PC-9 (cell line): ENCODE measurements at regions not wholly inside any gene's neighbourhood (a gene's known extent, or its start where the extent isn't known, plus 50 kb on each side); places are given as distances from the start of the nearest gene placed in this dataset.

ENCODE experiments used
- BruUV-seq: library from RNA; stranded (reverse); fragments of 400-500 nt; replicated peaks from 2 replicates; lab custom pipeline; 2021; lab: Mats Ljungman, UMichigan
- CTCF ChIA-PET: fragments of 300-600 bp; sonication (Branson Sonifier 250); formaldehyde crosslinking; loops from one replicate; lab custom pipeline; 2022; ENCODE audit warnings: antibody characterized with exemption; lab: Charles Lee
- POLR2A ChIA-PET: fragments of 300-600 bp; sonication (Branson Sonifier 250); formaldehyde crosslinking; loops from one replicate; lab custom pipeline; 2022; ENCODE audit warnings: antibody characterized with exemption; ENCODE audit not compliant: unreplicated experiment; lab: Charles Lee
- DNase-seq, 2 experiments: peaks; one replicate each; pipeline versions ENCODE4 v3.0.0 to v3.0.0-alpha.2; 2015 to 2022; ENCODE audit warnings: mixed read lengths in 1 of 2
- H2AFZ ChIP-seq: fragments of 200-600 bp; sonication (generic); 2 replicates; pipeline ENCODE4 v1.8.1; 2017; ENCODE audit warnings: antibody characterized with exemption
- H3F3A ChIP-seq: fragments of 200-600 bp; sonication (generic); 2 replicates; pipeline ENCODE4 v1.8.1; 2017; ENCODE audit warnings: antibody characterized with exemption, mild to moderate bottlenecking, low read depth; ENCODE audit not compliant: insufficient read depth
- H3K27ac ChIP-seq: fragments of 200-600 bp; sonication (generic); 2 replicates; pipeline ENCODE4 v1.6.1; 2016; ENCODE audit warnings: mixed run types
- H3K27me3 ChIP-seq: fragments of 200-600 bp; sonication (generic); 2 replicates; pipeline ENCODE4 v1.6.1; 2016; ENCODE audit warnings: low read depth, mixed run types; ENCODE audit not compliant: insufficient read depth
- H3K36me3 ChIP-seq: fragments of 200-600 bp; sonication (generic); 2 replicates; pipeline ENCODE4 v1.6.1; 2016; ENCODE audit warnings: low read depth, mixed run types
- H3K4me1 ChIP-seq: fragments of 200-600 bp; sonication (generic); replicated peaks from 2 replicates; pipeline ENCODE4 v1.6.1; 2016; ENCODE audit warnings: mixed run types; ENCODE audit not compliant: insufficient read depth
- H3K4me2 ChIP-seq: fragments of 200-600 bp; sonication (generic); 2 replicates; pipeline ENCODE4 v1.6.1; 2017; ENCODE audit warnings: mixed run types
- H3K4me3 ChIP-seq: fragments of 200-600 bp; sonication (generic); 2 replicates; pipeline ENCODE4 v1.6.1; 2016; ENCODE audit warnings: mixed run types
- H3K79me2 ChIP-seq: fragments of 200-600 bp; sonication (generic); 2 replicates; pipeline ENCODE4 v1.6.1; 2017; ENCODE audit warnings: low read depth, mixed run types
- H3K9me2 ChIP-seq: fragments of 200-600 bp; sonication (generic); 2 replicates; pipeline ENCODE4 v1.8.1; 2017; ENCODE audit warnings: mild to moderate bottlenecking; ENCODE audit not compliant: insufficient read depth
- H3K9me3 ChIP-seq: fragments of 200-600 bp; sonication (generic); 2 replicates; pipeline ENCODE4 v1.8.1; 2016; ENCODE audit warnings: low read depth; ENCODE audit not compliant: insufficient read depth
- H4K20me1 ChIP-seq: fragments of 200-600 bp; sonication (generic); 2 replicates; pipeline ENCODE4 v1.8.1; 2017; ENCODE audit not compliant: insufficient read depth
- EZH2 ChIP-seq: fragments of 200-600 bp; sonication (generic); IDR thresholded peaks from 2 replicates; pipeline ENCODE4 v1.8.0; 2017; ENCODE audit warnings: antibody characterized with exemption, low read depth
- intact Hi-C: fragments of 100-400 bp; cut with micrococcal nuclease; formaldehyde crosslinking; loops from one replicate; pipeline ENCODE4 v1.10.0; 2022; ENCODE audit not compliant: unreplicated experiment
- TF ChIP-seq, protein P1 (sequence below): fragments of 200-600 bp; sonication (generic); conservative IDR thresholded peaks from 2 replicates; pipeline ENCODE4 v1.6.1; 2017; ENCODE audit warnings: mixed run types, antibody characterized with exemption, mild to moderate bottlenecking, moderate library complexity

DNA sequence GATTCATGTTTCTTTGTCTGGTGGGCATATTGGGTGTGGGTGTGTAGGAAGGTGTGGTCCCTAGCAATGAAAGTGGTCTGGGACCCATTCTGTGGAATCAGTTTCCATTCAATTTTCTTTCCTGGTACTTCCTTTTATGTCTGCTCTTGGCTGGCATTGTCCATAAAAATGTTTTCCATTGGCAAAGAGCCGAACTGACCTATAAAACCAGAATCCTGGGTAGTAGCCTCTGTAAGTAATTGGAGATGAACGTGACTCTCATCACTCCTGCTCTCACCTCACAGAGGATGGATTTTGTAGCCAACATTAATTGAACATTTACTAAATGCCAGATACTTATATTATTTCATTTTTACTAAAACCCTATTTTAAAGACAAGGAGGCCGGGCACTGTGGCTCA, 66.5 kb upstream of the IRX3 start:
- no peak for TF ChIP-seq EZH2
- TF ChIP-seq, protein P1, sequence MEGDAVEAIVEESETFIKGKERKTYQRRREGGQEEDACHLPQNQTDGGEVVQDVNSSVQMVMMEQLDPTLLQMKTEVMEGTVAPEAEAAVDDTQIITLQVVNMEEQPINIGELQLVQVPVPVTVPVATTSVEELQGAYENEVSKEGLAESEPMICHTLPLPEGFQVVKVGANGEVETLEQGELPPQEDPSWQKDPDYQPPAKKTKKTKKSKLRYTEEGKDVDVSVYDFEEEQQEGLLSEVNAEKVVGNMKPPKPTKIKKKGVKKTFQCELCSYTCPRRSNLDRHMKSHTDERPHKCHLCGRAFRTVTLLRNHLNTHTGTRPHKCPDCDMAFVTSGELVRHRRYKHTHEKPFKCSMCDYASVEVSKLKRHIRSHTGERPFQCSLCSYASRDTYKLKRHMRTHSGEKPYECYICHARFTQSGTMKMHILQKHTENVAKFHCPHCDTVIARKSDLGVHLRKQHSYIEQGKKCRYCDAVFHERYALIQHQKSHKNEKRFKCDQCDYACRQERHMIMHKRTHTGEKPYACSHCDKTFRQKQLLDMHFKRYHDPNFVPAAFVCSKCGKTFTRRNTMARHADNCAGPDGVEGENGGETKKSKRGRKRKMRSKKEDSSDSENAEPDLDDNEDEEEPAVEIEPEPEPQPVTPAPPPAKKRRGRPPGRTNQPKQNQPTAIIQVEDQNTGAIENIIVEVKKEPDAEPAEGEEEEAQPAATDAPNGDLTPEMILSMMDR = no peak
- peaks cover 7% of the 10 kb centered on the region; the same call in 1 of the 2 replicates for H3F3A ChIP-seq

GRCh38 chr16:54351171-54351570, 64.6 kb upstream of the IRX3 start:
- Histone ChIP-seq H3K36me3 (no peaks in the 10 kb centered on the region), H3K4me2 (no peak overlapping the region), H3K79me2 (no peaks in the 10 kb centered on the region), H3K4me1 (peaks cover 7% of the 10 kb centered on the region), H3K27ac (no peak overlapping the region), H4K20me1 (no peaks in the 10 kb centered on the region), H3F3A (peaks cover 7% of the 10 kb centered on the region; the same call in 1 of the 2 replicates), H3K4me3 (no peak overlapping the region), H2AFZ (no peak overlapping the region), H3K27me3 (no peaks in the 10 kb centered on the region), H3K9me3 (no peaks in the 10 kb centered on the region), H3K9me2 (no peaks in the 10 kb centered on the region)
- intact Hi-C loops = no loop called here
- DNase-seq = no peak
- no peak for TF ChIP-seq EZH2
- BruUV-seq = no TSS peak
- ChIA-PET CTCF (no interaction called here), POLR2A (no interaction called here)

More for the DNA sequence above, 66.5 kb upstream of the IRX3 start:
- H3K27me3 ChIP-seq = no peaks in the 10 kb centered on the region
- no TSS peak for BruUV-seq
- no peak for DNase-seq
- H4K20me1 ChIP-seq = no peaks in the 10 kb centered on the region
- H3K4me1 ChIP-seq = peaks cover under 1% of the 10 kb centered on the region; the same call in 1 of the 2 replicates
- intact Hi-C loops = no loop called here
- POLR2A ChIA-PET = no interaction called here
- CTCF ChIA-PET = no interaction called here
- no peaks in the 10 kb centered on the region for H3K9me3 ChIP-seq
- no peaks in the 10 kb centered on the region for H3K9me2 ChIP-seq
- H3K79me2 ChIP-seq = no peaks in the 10 kb centered on the region
- no peak overlapping the region for H3K4me2 ChIP-seq
- H3K36me3 ChIP-seq = no peaks in the 10 kb centered on the region
- no peak overlapping the region for H3K4me3 ChIP-seq
- no peak overlapping the region for H3K27ac ChIP-seq
- H2AFZ ChIP-seq = no peak overlapping the region

DNA sequence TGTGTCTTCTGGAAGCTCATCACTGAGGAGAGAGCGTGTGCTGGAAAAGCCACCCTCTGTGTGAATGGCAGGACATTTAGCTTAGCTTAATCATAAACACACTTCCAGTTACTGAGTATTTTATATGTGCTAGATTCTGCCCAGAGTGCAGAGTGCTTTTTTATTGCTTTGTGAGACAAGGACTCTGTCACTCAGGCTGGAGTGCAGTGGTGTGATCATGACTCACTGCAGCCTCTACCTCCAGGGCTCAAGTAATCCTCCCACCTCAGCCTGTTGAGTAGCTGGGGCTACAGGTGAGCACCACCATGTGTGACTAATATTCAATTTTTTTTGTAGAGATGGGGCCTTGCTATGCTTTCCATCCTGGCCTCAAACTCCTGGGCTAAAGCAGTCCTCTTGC, 61.4 kb upstream of the IRX3 start:
- peak overlapping the region; percentile 55 for H3K4me2 ChIP-seq
- H3K9me2 ChIP-seq = no peaks in the 10 kb centered on the region
- no peaks in the 10 kb centered on the region for H3K79me2 ChIP-seq
- CTCF ChIA-PET = no interaction called here
- H2AFZ ChIP-seq = no peak overlapping the region
- intact Hi-C loops = no loop called here
- no peak for TF ChIP-seq EZH2
- peaks cover 10% of the 10 kb centered on the region for H3F3A ChIP-seq
- peaks cover 12% of the 10 kb centered on the region for H3K4me1 ChIP-seq
- POLR2A ChIA-PET = no interaction called here
- H3K36me3 ChIP-seq = no peaks in the 10 kb centered on the region
- no peaks in the 10 kb centered on the region for H3K9me3 ChIP-seq
- H3K27ac ChIP-seq = no peak overlapping the region
- peak in 1 of 2 experiments; percentile 74 for DNase-seq
- H3K27me3 ChIP-seq = no peaks in the 10 kb centered on the region
- no peak overlapping the region for H3K4me3 ChIP-seq
- H4K20me1 ChIP-seq = no peaks in the 10 kb centered on the region
- BruUV-seq = no TSS peak

DNA sequence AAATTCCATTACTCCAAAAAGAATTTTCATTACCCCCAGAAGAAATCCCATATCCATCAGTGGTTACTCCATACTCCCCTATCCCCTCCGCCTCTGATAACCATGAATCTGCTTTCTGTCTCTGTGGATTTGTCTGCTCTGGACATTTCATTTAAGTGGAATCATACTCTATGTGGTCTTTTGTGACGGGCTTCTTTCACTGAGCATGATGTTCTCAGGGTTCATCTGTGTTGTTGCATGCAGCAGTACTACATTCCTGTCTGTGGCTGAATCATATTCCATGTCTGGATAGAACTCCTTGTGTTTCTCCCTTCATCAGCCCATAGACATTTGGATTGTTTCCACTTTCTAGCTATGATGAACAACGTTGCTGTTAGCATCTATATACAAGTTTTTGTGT, 59.5 kb upstream of the IRX3 start:
- H3K4me2 ChIP-seq = no peak overlapping the region
- no peaks in the 10 kb centered on the region for H3K9me3 ChIP-seq
- no peaks in the 10 kb centered on the region for H4K20me1 ChIP-seq
- H3K27ac ChIP-seq = no peak overlapping the region
- H3K27me3 ChIP-seq = no peaks in the 10 kb centered on the region
- no peaks in the 10 kb centered on the region for H3K36me3 ChIP-seq
- no peak for TF ChIP-seq EZH2
- TF ChIP-seq, protein P1 = no peak
- no peaks in the 10 kb centered on the region for H3K9me2 ChIP-seq
- no peak overlapping the region for H3K4me3 ChIP-seq
- H2AFZ ChIP-seq = no peak overlapping the region
- intact Hi-C loops = no loop called here
- H3K79me2 ChIP-seq = no peaks in the 10 kb centered on the region
- DNase-seq = no peak
- CTCF ChIA-PET = no interaction called here
- peaks cover 31% of the 10 kb centered on the region for H3K4me1 ChIP-seq
- POLR2A ChIA-PET = no interaction called here
- no TSS peak for BruUV-seq
- peaks cover 27% of the 10 kb centered on the region for H3F3A ChIP-seq
